ENCODE measurements at regions not wholly inside any gene's neighbourhood (a gene's known extent, or its start where the extent isn't known, plus 50 kb on each side); places are given as distances from the start of the nearest gene placed in this dataset.

- TF ChIP-seq FOXM1 (IDR thresholded peaks at IDR 0.05; ENCODE audit: borderline replicate concordance) (no peak), SP1 (IDR thresholded peaks at IDR 0.05) (no peak), ELF4 (IDR thresholded peaks at IDR 0.05) (no peak), BHLHE40 (IDR thresholded peaks at IDR 0.05; ENCODE audit: borderline replicate concordance) (no peak), PKNOX1 (IDR thresholded peaks at IDR 0.05) (no peak), L3MBTL2 (conservative IDR thresholded peaks at IDR 0.05) (no peak), LEF1 (IDR thresholded peaks at IDR 0.05; ENCODE audit: borderline replicate concordance) (no peak), SUZ12 (IDR thresholded peaks at IDR 0.05) (no peak)
Measured at GRCh38 chr11:69938206-69938605, 119.0 kb upstream of the FGF3 start.
